BLaER1 treated with 17β-estradiol and CSF1 and Interleukin-3, amounts not matched to agents 10 nM and 100 nM (cell line): ENCODE measurements at regions not wholly inside any gene's neighbourhood (a gene's known extent, or its start where the extent isn't known, plus 50 kb on each side); places are given as distances from the start of the nearest gene placed in this dataset.
"Not testable (repeated sequence)": the region's sequence is repeated elsewhere in the genome, so short reads cannot be mapped to it uniquely, and the experiment has no call there.

Experiments used
- H3K27ac ChIP-seq, 11 experiments: shearing (Covaris generic); formaldehyde crosslinking; 2 replicates each; pipeline ENCODE4 v1.8.1; 2022
- H3K27me3 ChIP-seq, 11 experiments: shearing (Covaris generic); formaldehyde crosslinking; 2 replicates each; pipeline ENCODE4 v1.8.1; 2022
- H3K36me3 ChIP-seq, 11 experiments: shearing (Covaris generic); formaldehyde crosslinking; 2 replicates each; pipeline ENCODE4 v1.8.1; 2022
- H3K4me1 ChIP-seq, 10 experiments: shearing (Covaris generic); formaldehyde crosslinking; 2 replicates each; pipeline ENCODE4 v1.8.1; 2022
- H3K4me2 ChIP-seq, 11 experiments: shearing (Covaris generic); formaldehyde crosslinking; 2 replicates each; pipeline ENCODE4 v1.8.1; 2022
- H3K4me3 ChIP-seq, 10 experiments: shearing (Covaris generic); formaldehyde crosslinking; 2 replicates each; pipeline ENCODE4 v1.8.1; 2022
- H3K9ac ChIP-seq, 11 experiments: shearing (Covaris generic); formaldehyde crosslinking; 2 replicates each; pipeline ENCODE4 v1.8.1; 2022
- H3K9me3 ChIP-seq, 11 experiments: shearing (Covaris generic); formaldehyde crosslinking; replicated peaks in 1 of 11; 2 replicates each; pipeline ENCODE4 v1.8.1; 2022
- H4K20me1 ChIP-seq, 11 experiments: shearing (Covaris generic); formaldehyde crosslinking; 2 replicates each; pipeline ENCODE4 v1.8.1; 2022
- Cebpa-rat ChIP-seq, 11 experiments: shearing (Covaris generic); IDR thresholded peaks; 2 replicates each; pipeline ENCODE4 v1.8.1; 2022

DNA sequence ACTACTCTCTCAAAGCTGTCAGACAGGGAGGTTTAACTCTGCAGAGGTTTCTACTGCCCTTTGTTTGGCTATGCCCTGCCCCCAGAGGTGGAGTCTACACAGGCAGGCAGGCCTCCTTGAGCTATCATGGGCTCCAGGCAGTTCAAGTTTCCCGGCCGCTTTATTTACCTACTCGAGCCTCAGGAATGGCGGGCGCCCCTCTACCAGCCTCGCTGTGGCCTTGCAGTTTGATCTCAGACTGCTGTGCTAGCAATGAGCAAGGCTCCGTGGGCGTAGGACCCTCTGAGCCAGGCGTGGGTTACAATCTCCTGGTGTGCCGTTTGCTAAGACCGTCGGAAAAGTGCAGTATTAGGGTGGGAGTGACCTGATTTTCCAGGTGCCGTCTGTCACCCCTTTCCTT, 124.3 kb downstream of the PTCHD1 start:
- not testable (repeated sequence) for H3K27me3 ChIP-seq, H3K27ac ChIP-seq, H3K4me2 ChIP-seq, H4K20me1 ChIP-seq, H3K4me3 ChIP-seq, H3K36me3 ChIP-seq, H3K9ac ChIP-seq, H3K4me1 ChIP-seq
- H3K9me3 ChIP-seq, result peaks cover 32 to 43% (median 37%) of the 10 kb centered on the region in 11 experiments

DNA sequence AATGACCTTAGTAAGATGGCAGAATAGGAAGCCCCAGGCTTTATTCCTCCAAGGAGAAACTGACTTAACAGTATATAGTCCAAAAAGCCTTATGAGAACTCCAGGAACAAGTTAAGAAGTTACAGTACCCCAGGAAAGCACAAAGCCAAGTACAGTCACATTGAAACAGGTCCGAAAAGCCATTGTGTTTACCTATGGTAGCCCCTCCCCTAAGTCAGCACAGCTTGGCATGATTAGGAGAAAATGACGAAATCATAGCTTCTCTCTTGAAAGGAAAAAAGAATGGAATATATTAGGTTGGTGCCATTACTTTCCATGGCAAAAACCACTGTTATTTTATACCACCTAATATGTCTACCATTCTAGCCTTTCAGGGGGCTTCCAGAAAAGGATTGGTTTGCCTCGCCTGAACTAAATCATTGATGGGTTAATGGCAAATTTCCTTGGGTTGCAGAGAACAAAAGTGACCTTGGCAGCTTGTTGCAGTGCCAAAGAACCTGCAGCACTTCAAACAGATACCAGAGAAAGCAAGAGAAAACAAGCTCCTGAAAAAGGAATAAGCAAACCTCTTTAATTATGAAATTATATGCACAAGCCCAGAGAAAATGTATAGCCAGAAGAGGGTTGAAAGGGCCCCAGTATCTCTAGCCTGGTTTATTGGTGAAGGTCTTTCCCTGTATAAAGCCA, 130.6 kb downstream of the PTCHD1 start:
- Histone ChIP-seq H3K4me1 (no peaks in the 10 kb centered on the region), H4K20me1 (no peaks in the 10 kb centered on the region)

DNA sequence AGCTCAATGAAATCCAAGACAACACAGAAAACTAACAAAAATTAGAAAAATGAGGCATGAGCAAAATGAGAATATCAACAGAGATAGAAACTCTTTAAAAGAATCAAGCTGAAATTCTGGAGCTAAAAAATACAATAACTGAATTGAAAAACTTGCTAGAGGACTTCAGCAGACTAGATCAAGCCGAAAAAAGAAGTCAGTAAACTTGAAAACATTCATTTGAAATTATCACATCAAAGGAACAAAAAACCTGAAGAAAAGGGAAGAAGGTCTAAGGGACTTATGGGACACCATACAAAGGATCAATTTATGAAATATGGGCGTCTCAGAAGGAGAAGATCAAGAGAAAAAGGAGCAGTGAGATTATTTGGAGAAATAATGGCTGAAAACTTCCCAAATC, 131.3 kb downstream of the PTCHD1 start:
- Histone ChIP-seq H3K9me3 (peaks cover 42 to 65% (median 56%) of the 10 kb centered on the region in 11 experiments), H3K9ac (no peak overlapping the region), H4K20me1 (no peaks in the 10 kb centered on the region), H3K27me3 (no peaks in the 10 kb centered on the region), H3K4me2 (no peak overlapping the region), H3K4me1 (no peaks in the 10 kb centered on the region), H3K4me3 (no peak overlapping the region), H3K36me3 (no peaks in the 10 kb centered on the region), H3K27ac (no peak overlapping the region)
- TF ChIP-seq Cebpa-rat (IDR thresholded peaks at IDR 0.05), result no peak

More for the DNA sequence above, 130.6 kb downstream of the PTCHD1 start:
- no peak overlapping the region for H3K9ac ChIP-seq
- no peak overlapping the region for H3K27ac ChIP-seq
- no peaks in the 10 kb centered on the region for H3K27me3 ChIP-seq
- no peaks in the 10 kb centered on the region for H3K36me3 ChIP-seq
- no peak overlapping the region for H3K4me2 ChIP-seq
- TF ChIP-seq Cebpa-rat (IDR thresholded peaks at IDR 0.05), result no peak
- no peak overlapping the region for H3K4me3 ChIP-seq
- H3K9me3 ChIP-seq, result peaks cover 45 to 72% (median 61%) of the 10 kb centered on the region in 11 experiments

DNA sequence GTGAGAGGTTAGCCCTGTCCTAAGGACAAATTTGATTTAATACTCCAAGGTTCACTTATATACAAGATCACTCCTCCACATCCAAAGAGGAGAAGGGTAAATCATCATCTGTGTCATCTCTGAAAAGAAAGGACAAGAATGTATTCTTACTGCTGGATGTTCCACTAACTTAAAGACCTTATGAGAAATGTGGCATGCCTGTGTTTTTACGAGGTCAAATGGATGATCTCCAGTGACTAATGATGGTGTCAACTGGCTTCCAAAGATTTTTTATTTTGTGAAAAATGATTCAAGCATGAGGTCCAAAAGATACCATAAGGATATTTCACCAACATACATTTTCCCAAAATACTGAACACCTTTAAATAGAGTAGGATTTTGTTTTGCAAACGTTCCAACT, 143.4 kb downstream of the PTCHD1 start:
- peaks cover 0 to 42% (median 13%) of the 10 kb centered on the region in 11 experiments; a peak in 12 of 22 replicates for H3K9me3 ChIP-seq
- no peak overlapping the region for H3K4me2 ChIP-seq
- no peaks in the 10 kb centered on the region for H4K20me1 ChIP-seq
- no peak overlapping the region for H3K4me3 ChIP-seq
- no peaks in the 10 kb centered on the region for H3K27me3 ChIP-seq
- H3K27ac ChIP-seq, result no peak overlapping the region
- peaks cover 0 to under 1% (median 0%) of the 10 kb centered on the region in 10 experiments; a peak in 1 of 20 replicates for H3K4me1 ChIP-seq
- TF ChIP-seq Cebpa-rat (IDR thresholded peaks at IDR 0.05), result no peak
- H3K9ac ChIP-seq, result no peak overlapping the region
- H3K36me3 ChIP-seq, result no peaks in the 10 kb centered on the region

DNA sequence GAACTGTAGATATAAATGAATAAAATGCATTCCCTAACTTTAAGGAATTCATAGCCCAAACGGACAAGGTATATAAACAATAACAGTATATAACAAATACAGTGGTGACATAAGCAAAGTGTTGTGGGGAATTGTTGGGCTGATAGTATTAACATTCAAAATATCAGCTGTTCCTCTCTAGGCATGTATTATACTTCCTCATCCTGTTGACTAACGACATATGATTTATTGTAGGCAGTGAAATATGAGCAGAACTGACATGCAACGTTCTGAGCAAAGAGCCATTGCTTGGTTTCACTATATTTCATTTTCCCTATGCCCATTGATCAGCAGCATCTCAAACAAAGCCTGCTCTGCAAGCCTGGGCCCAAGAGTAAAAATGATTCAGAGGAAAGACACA, 143.9 kb downstream of the PTCHD1 start:
- no peak overlapping the region for H3K27ac ChIP-seq
- no peak for TF ChIP-seq Cebpa-rat (IDR thresholded peaks at IDR 0.05)
- H3K9ac ChIP-seq, result no peak overlapping the region
- no peaks in the 10 kb centered on the region for H3K36me3 ChIP-seq
- H3K4me2 ChIP-seq, result no peak overlapping the region
- peaks cover 0 to 5% (median 0%) of the 10 kb centered on the region in 10 experiments; a peak in 2 of 20 replicates for H3K4me1 ChIP-seq
- H3K9me3 ChIP-seq, result peaks cover 0 to 42% (median 13%) of the 10 kb centered on the region in 11 experiments; a peak in 12 of 22 replicates
- no peak overlapping the region for H3K4me3 ChIP-seq
- H3K27me3 ChIP-seq, result no peaks in the 10 kb centered on the region
- H4K20me1 ChIP-seq, result no peaks in the 10 kb centered on the region

DNA sequence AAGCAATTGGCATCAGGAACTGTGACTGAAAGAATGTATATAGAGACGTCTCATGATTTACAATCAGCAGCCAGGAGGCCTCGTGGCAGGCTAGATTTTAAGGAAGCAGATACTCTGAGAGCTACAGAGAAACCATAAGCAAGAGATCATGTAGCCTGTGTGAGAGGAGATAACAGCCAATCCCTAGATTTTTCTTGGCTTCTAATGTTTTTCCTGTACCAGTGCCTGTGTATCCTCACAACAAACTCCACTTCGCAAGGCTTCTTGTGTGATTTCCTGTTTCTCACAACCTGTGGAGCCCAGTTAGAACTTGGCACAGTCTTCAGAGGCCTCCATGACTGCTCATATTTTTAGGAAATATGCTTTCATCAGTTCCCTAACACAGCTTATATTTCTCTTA, 147.9 kb downstream of the PTCHD1 start:
- Histone ChIP-seq H3K4me3 (no peak overlapping the region), H3K27ac (no peak overlapping the region), H3K4me1 (peaks cover 0 to 5% (median 0%) of the 10 kb centered on the region in 10 experiments; a peak in 2 of 20 replicates), H3K36me3 (no peaks in the 10 kb centered on the region), H3K9ac (no peak overlapping the region), H4K20me1 (no peaks in the 10 kb centered on the region), H3K4me2 (no peak overlapping the region), H3K27me3 (no peaks in the 10 kb centered on the region), H3K9me3 (peaks cover 7 to 39% (median 13%) of the 10 kb centered on the region in 11 experiments; a peak in 14 of 22 replicates)
- TF ChIP-seq Cebpa-rat (IDR thresholded peaks at IDR 0.05), result no peak

DNA sequence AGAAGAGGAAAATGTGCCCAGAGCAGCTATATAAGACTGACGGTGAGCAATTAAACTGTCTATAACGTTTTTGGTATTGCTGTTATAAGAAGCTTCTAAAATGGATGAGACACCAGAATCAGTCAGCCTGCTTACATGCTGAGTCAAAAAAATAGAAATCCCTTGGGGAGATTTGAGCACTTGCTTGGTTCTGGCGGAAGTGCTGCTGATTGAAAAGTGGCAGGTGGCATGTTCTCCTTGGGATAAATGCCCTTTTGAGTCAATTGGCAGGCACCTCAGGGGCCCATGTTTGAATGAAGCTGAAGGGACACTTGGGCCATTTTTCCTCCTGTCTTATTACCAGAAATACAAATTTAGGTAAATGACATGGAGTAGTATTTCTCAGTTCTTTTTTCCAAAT, 148.7 kb downstream of the PTCHD1 start:
- Histone ChIP-seq H4K20me1 (no peaks in the 10 kb centered on the region), H3K9ac (no peak overlapping the region), H3K9me3 (peaks cover 10 to 36% (median 14%) of the 10 kb centered on the region in 11 experiments; a peak in 14 of 22 replicates), H3K27ac (no peak overlapping the region), H3K27me3 (no peaks in the 10 kb centered on the region), H3K4me3 (no peak overlapping the region), H3K4me1 (peaks cover 0 to 5% (median 0%) of the 10 kb centered on the region in 10 experiments; a peak in 2 of 20 replicates), H3K4me2 (no peak overlapping the region), H3K36me3 (no peaks in the 10 kb centered on the region)
- TF ChIP-seq Cebpa-rat (IDR thresholded peaks at IDR 0.05), result no peak

DNA sequence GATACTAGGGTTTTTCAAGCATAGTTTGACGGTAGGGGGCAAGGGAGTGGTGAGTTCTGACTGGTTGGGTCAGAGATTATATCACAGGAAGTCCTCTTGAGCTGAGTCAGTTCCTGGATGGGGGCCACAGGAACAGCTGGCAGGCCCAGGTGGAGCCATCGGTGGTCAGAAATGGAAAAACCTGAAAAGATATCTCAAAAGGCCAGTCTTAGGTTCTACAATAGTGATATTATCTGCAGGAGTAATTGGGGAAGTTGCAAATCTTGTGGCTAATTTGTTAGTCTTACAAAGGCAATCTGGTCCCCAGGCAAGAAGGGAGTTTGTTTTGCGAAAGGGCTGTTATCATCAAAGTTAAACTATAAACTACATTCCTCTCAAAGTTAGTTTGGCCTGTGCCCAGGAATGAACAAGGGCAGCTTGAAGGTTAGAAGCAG, 159.3 kb downstream of the PTCHD1 start:
- Histone ChIP-seq H3K4me3 (no peak overlapping the region), H3K9me3 (peaks cover 0 to 6% (median 0%) of the 10 kb centered on the region in 11 experiments; a peak in 2 of 22 replicates), H3K27ac (peak overlapping the region in 3 of 11 experiments; percentile 40 to 45 (median 45); a peak in 4 of 22 replicates), H4K20me1 (no peaks in the 10 kb centered on the region), H3K4me1 (peaks cover 0 to 9% (median 6%) of the 10 kb centered on the region in 10 experiments; a peak in 9 of 20 replicates), H3K9ac (no peak overlapping the region), H3K4me2 (peak overlapping the region in 6 of 11 experiments; percentile 10 to 36 (median 21); a peak in 7 of 22 replicates), H3K27me3 (no peaks in the 10 kb centered on the region), H3K36me3 (no peaks in the 10 kb centered on the region)
- no peak for TF ChIP-seq Cebpa-rat (IDR thresholded peaks at IDR 0.05)

DNA sequence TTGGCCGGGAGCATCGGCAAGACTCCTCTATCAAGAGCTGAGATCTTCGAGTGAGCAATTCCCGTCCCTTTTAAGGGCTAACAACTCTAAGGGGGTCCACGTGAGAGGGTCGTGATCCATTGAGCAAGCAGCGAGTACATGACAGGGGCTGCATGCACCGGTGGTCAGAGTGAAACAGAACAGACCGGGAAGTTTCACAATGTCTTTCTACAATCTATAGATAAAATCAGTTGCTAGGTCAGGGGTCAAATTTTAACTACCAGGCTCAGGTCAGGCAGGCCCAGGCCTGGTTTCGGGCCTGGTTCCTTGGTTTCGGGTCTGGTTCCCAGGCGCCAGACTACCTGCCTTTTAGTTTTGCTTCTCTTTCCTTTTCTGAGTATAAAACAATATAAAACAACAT, 160.1 kb downstream of the PTCHD1 start:
- Histone ChIP-seq H3K27me3 (no peaks in the 10 kb centered on the region), H3K36me3 (no peaks in the 10 kb centered on the region), H3K9ac (no peak overlapping the region), H3K9me3 (peaks cover 0 to 6% (median 0%) of the 10 kb centered on the region in 11 experiments; a peak in 2 of 22 replicates), H3K4me3 (no peak overlapping the region), H3K4me2 (no peak overlapping the region; a peak in 1 of 22 replicates), H4K20me1 (no peaks in the 10 kb centered on the region), H3K27ac (peak overlapping the region in 4 of 11 experiments; percentile 37 to 45 (median 42); a peak in 4 of 22 replicates), H3K4me1 (peaks cover 0 to 9% (median 6%) of the 10 kb centered on the region in 10 experiments; a peak in 9 of 20 replicates)
- no peak for TF ChIP-seq Cebpa-rat (IDR thresholded peaks at IDR 0.05)
